ENCODE measurements at regions not wholly inside any gene's neighbourhood (a gene's known extent, or its start where the extent isn't known, plus 50 kb on each side); places are given as distances from the start of the nearest gene placed in this dataset.

DNA sequence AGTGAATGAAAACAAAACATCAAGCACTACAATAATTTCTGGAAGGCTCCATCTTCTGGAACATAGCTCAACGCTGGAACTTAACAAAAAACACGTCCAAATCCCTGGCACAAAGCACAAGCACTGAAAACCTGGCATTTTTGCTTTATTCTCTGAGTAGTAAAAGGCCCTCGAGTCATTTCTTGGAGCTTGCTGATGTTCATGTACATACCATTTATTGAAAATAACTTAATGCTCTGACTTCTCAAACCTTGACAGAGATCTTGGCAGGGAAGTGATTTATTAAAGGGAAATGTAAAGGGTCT, 76.5 kb upstream of the STK17B start:
- peak overlapping the region; percentile 73; the same call in 1 of the 2 replicates for H3K27ac Mint-ChIP-seq

More for the DNA sequence above, 76.5 kb upstream of the STK17B start:
- Histone ChIP-seq H3K4me2 (no peak overlapping the region), H2AFZ (no peak overlapping the region), H3K27me3 (ENCODE audit: insufficient read depth) (no peaks in the 10 kb centered on the region), H3K36me3 (ENCODE audit: insufficient read depth) (no peaks in the 10 kb centered on the region), H3F3A (replicated peaks; ENCODE audit: low read depth) (no peaks in the 10 kb centered on the region), H4K20me1 (replicated peaks; ENCODE audit: insufficient read depth) (no peaks in the 10 kb centered on the region), H3K27ac (ENCODE audit: low read depth) (no peak overlapping the region), H3K79me2 (replicated peaks; ENCODE audit: insufficient read depth) (no peaks in the 10 kb centered on the region), H3K4me1 (ENCODE audit: insufficient read depth) (no peaks in the 10 kb centered on the region), H3K9me2 (ENCODE audit: insufficient read depth) (peaks cover 6% of the 10 kb centered on the region; the same call in 1 of the 2 replicates), H3K4me3 (no peak overlapping the region)
- Mint-ChIP-seq H3K36me3 (ENCODE audit: low read depth) (no peaks in the 10 kb centered on the region), H3K4me1 (no peaks in the 10 kb centered on the region), H3K27me3 (ENCODE audit: insufficient read depth, low read depth, poor library complexity) (peaks cover 3% of the 10 kb centered on the region), H3K9me3 (no peaks in the 10 kb centered on the region), H3K4me3 (no peak overlapping the region)
- ATAC-seq (no peak), DNase-seq (ENCODE audit: low spot score) (no peak)
- TF ChIP-seq CREB1 (CRISPR knock-in tag; IDR thresholded peaks at IDR 0.05; ENCODE audit: low read depth) (no peak), REST (IDR thresholded peaks at IDR 0.05; ENCODE audit: unreplicated experiment) (no peak), ZNF331 (CRISPR knock-in tag; IDR thresholded peaks at IDR 0.05; ENCODE audit: low read depth) (no peak), ZNF462 (CRISPR knock-in tag; IDR thresholded peaks at IDR 0.05) (no peak)

Measured in GM23338 (cell line).